Medulla oblongata (tissue), 1 donor: ENCODE measurements at regions not wholly inside any gene's neighbourhood (a gene's known extent, or its start where the extent isn't known, plus 50 kb on each side); places are given as distances from the start of the nearest gene placed in this dataset.
"Not testable (repeated sequence)": the region's sequence is repeated elsewhere in the genome, so short reads cannot be mapped to it uniquely, and the experiment has no call there.

Experiments used
- DNase-seq: peaks from one replicate; pipeline ENCODE4 v3.0.0-alpha.2; 2015; ENCODE audit errors: extremely low spot score

DNA sequence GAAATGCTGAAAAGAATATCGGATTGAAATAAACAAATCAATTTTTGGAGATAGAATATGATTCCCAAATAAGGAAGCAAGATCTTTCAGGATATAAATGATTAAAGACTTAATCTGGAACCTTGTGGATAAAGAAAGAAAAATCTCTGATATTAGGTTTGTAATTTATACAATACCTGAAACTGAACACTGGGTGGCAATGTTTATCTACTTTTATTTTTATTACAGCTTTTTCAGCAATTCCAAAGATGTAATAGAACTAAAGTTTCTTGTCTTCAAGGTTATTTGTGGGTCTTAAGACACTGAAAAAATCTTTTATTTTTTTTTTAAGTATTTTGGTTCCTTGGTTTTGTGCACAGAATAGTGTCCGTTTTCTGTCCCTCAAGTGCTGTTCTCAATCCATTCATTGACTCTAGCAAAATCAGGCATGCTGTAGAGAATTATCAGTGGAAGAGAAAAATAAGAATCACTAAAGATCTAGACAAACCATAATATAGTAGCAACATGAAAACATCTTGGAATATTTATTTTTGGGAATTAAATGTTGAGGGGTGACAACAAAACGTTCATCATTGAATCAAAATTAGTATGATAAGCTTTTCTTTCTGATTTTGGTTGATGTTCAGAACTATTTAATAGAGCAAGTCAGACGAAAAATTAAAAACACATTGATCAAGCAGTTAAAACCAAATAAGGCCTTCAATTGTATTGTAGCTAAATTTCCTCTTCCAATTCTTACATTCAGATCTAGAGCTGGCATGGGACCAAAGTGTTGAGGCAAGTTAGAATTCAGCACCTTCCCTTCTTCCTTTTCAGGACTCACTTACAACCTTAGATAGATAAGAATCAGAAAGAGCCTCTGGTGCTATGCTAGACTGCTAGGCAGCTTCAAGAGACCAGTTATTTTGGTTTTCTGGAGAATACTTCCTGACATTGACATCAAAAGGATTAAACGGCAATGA lies 704.4 kb upstream of the PCDH20 start:
- DNase-seq = peak; percentile 35

- DNase-seq = no peak
Measured at GRCh38 chr13:62115831-62116230, 700.2 kb upstream of the PCDH20 start.

GRCh38 chr13:62113179-62113578 lies 697.5 kb upstream of the PCDH20 start:
- DNase-seq = no peak

DNA sequence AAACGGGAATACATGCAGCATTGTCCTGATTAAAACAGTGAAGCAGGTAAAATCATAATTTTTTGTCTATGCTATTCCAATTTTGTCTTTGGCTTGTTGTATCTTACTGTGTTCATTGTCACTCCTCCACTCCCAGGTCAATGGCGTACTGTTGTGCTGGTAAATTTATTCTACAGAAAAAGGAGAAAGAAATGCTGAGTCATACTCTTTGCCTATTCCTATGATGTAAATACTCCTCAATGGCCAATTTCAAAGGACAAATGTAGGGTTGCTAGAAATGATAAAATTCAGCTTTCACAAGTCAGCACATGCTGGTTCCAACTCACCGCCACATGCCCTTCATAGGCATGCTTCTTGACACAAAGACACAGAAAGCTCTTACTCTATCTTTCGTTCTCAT lies 694.4 kb upstream of the PCDH20 start:
- DNase-seq = no peak

GRCh38 chr13:62104136-62104535 lies 688.5 kb upstream of the PCDH20 start:
- DNase-seq = not testable (repeated sequence)

GRCh38 chr13:62096652-62097051 lies 681.0 kb upstream of the PCDH20 start:
- DNase-seq = no peak

- no peak for DNase-seq
Measured at GRCh38 chr13:62094932-62095331, 679.3 kb upstream of the PCDH20 start.

- DNase-seq = no peak
Measured at GRCh38 chr13:62093984-62094780, 678.5 kb upstream of the PCDH20 start.

DNA sequence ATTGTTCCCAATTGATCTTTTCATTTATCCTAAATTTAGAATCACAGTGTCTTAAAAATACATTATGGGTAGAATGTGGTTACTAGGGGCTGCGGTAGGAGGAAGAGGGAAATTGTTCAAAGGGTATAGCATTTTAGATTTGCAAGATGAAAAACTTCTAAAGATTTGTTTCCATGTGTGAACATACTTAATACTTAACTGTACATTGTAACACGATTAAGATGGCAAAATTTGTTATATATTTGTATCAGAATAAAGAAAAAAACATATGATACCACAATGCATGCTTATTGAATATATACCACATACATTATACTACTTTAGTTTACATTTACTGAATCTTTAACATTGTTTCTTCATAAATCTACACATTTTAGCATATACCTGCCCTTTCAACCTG lies 677.3 kb upstream of the PCDH20 start:
- no peak for DNase-seq

- DNase-seq = no peak
Measured at GRCh38 chr13:62092536-62092935, 676.9 kb upstream of the PCDH20 start.

DNA sequence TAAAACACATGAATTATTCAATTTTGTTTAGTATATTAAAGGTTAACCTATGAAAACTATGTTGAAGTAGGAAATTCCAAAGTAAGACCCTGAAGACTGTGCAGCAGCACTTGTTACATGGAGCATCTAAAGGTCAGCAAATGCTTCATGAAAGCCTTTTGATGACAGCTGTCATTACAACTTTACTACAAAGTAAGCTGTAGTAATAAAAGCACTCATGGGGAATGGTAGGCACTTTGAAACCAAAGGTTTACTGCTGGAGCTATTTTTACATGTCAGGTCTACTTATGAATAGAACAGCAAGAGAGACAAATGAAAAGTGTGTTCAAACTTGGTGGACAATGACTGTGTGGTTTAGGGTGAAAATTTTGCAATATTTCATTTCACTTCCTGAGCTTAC lies 672.5 kb upstream of the PCDH20 start:
- DNase-seq = no peak

DNA sequence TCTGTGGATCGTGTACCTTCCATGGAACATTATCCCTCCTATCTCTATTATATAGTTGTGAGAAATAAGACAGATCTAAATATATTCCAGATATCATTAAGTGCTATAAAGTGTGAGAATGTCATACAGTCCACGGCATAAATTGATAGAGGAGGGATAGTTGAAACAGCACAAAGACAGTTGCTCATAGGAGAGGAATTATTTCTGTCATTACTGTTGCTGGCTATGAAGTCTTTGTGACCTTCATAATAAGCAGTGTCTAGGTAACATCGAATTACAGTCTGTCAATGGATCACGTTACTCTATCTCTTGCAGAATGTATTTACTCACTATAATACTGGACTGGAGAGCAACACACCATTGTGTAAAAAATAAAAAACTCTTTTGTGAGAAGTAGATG lies 671.5 kb upstream of the PCDH20 start:
- no peak for DNase-seq

GRCh38 chr13:62085337-62086229 lies 669.9 kb upstream of the PCDH20 start:
- DNase-seq = no peak

DNA sequence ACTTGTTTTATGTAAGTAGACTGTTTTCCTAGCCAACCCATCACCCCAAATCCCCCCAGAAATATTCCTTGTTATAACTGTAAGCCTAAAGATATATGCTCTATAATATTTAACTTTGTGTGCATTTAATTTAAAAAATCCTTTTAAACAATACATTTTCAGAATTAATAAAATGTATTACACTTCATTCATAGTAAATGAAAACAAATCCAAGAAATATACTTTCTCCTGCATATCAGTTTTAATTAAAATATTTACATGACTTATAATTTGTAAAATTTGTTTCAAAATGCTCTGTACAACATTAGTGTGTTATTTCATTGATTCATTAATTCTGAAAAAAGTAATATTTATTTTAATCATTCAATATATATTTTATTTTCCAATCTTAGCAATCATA lies 669.1 kb upstream of the PCDH20 start:
- no peak for DNase-seq

GRCh38 chr13:62067821-62068220 lies 652.2 kb upstream of the PCDH20 start:
- no peak for DNase-seq

GRCh38 chr13:62065016-62065415 lies 649.4 kb upstream of the PCDH20 start:
- DNase-seq = no peak

DNA sequence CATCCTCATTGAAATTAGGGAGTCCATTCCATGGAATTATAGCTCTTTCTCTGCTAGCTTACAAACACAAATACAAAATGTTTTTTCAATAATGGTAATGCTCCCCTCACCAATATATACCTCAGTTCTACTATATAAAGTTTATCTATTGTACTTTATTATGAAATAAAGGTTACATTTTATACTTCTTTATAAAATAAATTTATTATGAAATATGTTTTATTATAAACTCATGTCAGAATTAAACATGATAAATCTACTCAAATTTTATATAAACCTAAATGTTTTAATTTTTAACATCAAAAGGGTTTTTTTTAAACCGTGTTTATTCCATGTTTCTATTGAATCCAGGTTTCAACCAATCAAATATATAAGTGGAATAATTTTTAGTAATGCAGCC lies 646.1 kb upstream of the PCDH20 start:
- DNase-seq = no peak

GRCh38 chr13:62060570-62060969 lies 644.9 kb upstream of the PCDH20 start:
- no peak for DNase-seq

DNA sequence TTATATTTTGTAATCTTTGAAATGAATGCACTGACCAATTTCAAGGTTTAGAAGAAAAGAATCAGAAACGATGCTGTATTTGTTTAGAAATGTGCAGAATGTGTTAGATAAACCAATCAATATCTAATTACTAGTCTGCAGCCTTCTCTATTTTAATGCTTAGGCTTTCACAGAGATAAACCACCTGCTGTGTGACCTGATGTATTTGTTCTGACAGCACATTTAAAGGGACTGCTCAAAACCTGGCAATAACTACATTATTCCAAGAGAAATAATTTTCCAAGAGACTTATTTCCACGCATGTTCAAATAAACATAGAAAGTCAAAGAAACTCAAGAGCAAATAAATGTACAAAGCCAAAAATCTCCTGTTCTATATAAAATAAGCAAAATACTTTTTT lies 641.6 kb upstream of the PCDH20 start:
- DNase-seq = no peak

DNA sequence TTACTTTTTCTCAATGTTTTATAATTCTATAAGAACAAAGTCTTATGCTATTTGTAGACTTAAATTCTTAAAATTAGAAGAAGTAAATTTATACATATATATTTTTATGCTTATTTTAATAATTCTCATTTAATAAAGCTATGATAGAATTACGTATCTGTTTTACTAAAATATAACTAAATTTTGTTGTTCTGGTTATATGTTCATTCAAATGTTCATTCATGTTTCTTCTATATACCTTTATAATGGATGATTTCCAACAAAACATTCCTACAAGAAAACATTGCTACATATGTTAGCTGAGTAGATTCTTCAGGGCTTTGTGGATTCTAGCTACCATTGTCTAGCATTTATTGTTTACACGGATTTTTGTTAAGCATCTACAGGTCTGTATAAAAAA lies 634.3 kb upstream of the PCDH20 start:
- no peak for DNase-seq

DNA sequence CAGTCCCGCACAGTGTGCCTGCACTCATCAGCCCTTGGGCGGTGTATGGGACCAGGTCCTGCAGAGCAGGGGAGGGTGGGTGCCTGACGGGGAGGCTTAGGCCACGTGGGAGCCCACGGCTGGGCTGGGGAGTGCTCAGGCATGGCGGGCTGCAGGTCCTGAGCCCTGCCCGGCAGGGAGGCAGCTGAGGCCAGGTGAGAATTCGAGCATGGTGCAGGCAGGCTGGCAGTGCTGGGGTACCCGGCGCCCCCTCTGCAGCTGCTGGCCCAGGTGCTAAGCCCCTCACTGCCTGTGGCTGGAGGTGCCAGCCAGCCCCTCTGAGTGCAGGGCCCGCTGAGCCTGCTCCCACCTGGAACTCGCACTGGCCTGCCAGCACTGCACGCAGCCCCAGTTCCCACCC lies 630.9 kb upstream of the PCDH20 start:
- no peak for DNase-seq

GRCh38 chr13:62043600-62043999 lies 628.0 kb upstream of the PCDH20 start:
- no peak for DNase-seq
